ENCODE measurements at regions not wholly inside any gene's neighbourhood (a gene's known extent, or its start where the extent isn't known, plus 50 kb on each side); places are given as distances from the start of the nearest gene placed in this dataset.

DNA sequence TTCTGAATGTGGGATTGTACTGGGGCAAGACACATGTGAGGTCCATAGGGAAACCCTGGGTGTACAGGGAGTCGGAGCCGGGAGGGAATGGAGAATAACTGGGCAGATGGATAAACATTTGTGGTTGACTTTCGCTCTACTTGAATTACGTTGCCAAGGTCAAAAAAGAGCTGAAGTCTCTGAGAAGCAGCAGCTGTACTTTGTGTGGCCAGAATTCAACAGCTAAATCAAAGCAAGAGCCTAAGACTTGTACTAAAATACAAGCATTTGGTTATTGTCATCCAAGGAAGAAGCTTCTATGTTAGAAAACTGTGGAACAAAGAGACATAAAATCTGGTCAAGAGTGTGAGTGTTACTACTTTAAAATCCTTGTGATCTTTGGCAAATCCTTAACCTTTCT is 457.2 kb downstream of the ARL4A start:
- intact Hi-C loops (cut with DNase I) = no loop called here
- DNase-seq (ENCODE audit: low spot score) = no peak

- intact Hi-C loops (cut with DNase I) = no loop called here
- DNase-seq (ENCODE audit: low spot score) = no peak
Measured at GRCh38 chr7:13148548-13148947, 461.1 kb downstream of the ARL4A start.

DNA sequence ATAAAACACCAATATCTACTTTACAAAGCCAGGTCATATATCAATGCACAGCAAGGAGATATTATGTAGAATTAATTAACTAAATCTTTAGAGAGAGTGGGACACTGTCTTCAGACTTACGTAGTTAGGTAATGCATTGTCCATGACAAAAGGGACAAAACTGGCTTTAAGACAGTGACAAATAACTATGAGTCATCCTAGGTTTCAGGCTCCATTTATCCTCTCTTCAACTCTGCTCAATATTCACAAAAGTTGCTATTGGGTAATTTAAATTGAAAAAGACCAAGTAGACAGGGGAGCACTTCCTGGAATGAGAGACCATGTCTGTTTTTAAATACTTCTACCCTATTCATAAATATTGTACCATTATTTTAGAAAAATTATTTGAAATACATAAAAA is 464.5 kb downstream of the ARL4A start:
- intact Hi-C loops (cut with DNase I) = no loop called here
- DNase-seq (ENCODE audit: low spot score) = no peak

- no peak for DNase-seq (ENCODE audit: low spot score)
Measured at GRCh38 chr7:13152755-13153154, 465.3 kb downstream of the ARL4A start.

DNA sequence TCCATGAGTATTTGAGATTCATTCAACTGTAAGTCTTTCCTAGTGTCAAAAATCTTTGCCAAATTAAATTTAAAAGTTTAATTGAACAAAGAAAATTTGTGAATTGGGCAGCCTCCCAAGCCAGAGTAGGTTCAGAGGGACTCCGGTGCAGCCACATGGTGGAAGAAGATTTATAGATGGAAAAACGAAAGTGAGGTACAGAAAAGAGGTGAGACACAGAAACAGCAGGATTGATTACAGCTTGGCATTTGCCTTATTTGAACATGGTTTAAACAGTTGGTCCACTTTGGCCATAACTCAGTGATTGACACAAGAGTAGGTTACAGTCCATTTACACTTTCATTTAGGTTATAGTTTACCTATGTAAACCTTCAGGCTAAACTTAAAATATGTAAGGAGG is 465.8 kb downstream of the ARL4A start:
- intact Hi-C loops (cut with DNase I) = no loop called here
- no peak for DNase-seq (ENCODE audit: low spot score)

More at GRCh38 chr7:13152755-13153154, 465.3 kb downstream of the ARL4A start:
- intact Hi-C loops (cut with DNase I) = no loop called here

- intact Hi-C loops (cut with DNase I) = no loop called here
- no peak for DNase-seq (ENCODE audit: low spot score)
Measured at GRCh38 chr7:13153742-13154141, 466.3 kb downstream of the ARL4A start.

- DNase-seq (ENCODE audit: low spot score) = no peak
- intact Hi-C loops (cut with DNase I) = no loop called here
Measured at GRCh38 chr7:13155188-13155587, 467.8 kb downstream of the ARL4A start.

DNA sequence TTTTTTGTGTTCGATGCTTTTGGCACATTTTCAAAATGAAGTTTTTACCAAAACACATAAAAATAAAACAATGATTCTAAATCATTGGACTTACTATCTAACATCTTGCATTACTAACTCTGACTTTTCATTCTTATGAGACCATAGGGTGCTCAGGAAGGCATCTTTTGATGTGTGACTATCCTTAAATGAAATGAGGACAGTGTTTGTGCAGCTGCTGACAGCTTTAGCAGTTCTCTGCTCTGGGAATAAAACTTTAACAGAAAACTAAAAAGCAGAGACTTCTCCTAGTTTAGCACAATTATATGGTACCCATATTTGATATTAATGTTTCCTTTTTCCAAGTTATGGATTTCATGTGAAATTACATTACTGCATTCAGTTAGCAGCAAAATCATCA is 471.6 kb downstream of the ARL4A start:
- intact Hi-C loops (cut with DNase I) = no loop called here
- DNase-seq (ENCODE audit: low spot score) = no peak

GRCh38 chr7:13159467-13160184 is 472.2 kb downstream of the ARL4A start:
- intact Hi-C loops (cut with DNase I) = no loop called here

DNA sequence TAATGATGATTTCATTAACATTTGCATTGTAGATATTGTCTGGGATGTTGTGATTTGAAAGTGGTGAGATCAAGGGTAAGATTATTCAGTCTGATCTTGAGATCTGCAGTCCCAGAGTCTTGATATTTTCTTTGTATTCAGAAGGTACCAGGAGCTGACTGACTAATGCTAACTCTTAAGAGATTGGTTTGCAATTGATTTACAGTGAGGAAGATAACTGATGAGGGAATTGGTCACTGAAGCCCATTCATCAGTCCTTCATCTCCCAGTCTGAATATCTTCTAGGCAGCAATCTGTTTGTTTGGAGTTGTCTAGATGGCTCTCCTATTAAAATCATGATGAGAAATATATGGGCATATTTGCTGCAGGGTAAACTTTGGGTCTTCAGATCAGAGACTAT is 473.7 kb downstream of the ARL4A start:
- no peak for DNase-seq (ENCODE audit: low spot score)
- intact Hi-C loops (cut with DNase I) = no loop called here

More at GRCh38 chr7:13159467-13160184, 472.2 kb downstream of the ARL4A start:
- no peak for DNase-seq (ENCODE audit: low spot score)

DNA sequence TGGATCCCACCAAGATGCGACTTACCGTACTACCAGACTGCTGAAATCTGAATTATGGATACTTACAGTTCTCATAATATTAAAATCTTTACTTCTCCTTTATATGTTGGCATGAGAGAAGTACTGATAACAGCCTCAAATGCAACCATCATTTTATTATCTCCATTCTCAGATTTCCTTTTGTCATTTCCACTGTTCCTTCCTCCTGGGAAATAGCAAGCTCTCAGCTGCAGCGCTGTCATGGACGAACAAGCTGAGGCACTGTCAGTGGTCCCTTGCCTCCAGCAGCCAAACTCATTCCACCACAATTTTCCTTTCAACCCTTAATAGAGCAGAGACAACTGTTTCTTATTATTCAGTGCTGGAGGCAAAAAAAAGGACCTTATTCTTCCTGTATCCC is 478.4 kb downstream of the ARL4A start:
- DNase-seq (ENCODE audit: low spot score) = no peak
- intact Hi-C loops (cut with DNase I) = no loop called here

DNA sequence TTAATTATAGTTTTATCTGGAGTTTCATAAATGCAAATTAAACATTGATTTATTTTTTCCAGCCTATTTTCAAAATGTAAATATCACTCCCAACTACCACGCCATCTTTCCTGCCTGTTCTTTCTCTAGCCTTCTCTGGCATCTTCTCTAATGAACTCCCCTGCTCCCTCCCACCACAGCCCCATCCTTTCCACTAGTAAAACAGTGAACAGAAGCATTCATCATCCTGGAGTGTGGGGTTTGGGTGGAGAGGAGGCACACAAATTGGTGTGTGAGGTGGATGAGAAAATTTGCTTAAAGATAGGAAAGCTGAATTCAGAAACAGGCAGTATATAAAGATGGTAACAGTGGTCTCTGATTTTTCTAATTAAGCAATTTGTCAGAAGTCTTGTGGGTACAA is 479.4 kb downstream of the ARL4A start:
- no peak for DNase-seq (ENCODE audit: low spot score)
- intact Hi-C loops (cut with DNase I) = no loop called here

GRCh38 chr7:13169356-13169755 is 481.9 kb downstream of the ARL4A start:
- intact Hi-C loops (cut with DNase I) = no loop called here
- DNase-seq (ENCODE audit: low spot score) = no peak

- DNase-seq (ENCODE audit: low spot score) = no peak
- intact Hi-C loops (cut with DNase I) = loop anchor here (10.0 kb wide), 1 partner anchor 490 kb away; the partner anchor contains the start of gene ARL4A
Measured at GRCh38 chr7:13174991-13175390, 487.6 kb downstream of the ARL4A start.

GRCh38 chr7:13179011-13179582 is 491.7 kb downstream of the ARL4A start:
- DNase-seq (ENCODE audit: low spot score) = no peak
- intact Hi-C loops (cut with DNase I) = loop anchor here (10.0 kb wide), 1 partner anchor 494 kb away; the partner anchor contains the start of gene ARL4A

DNA sequence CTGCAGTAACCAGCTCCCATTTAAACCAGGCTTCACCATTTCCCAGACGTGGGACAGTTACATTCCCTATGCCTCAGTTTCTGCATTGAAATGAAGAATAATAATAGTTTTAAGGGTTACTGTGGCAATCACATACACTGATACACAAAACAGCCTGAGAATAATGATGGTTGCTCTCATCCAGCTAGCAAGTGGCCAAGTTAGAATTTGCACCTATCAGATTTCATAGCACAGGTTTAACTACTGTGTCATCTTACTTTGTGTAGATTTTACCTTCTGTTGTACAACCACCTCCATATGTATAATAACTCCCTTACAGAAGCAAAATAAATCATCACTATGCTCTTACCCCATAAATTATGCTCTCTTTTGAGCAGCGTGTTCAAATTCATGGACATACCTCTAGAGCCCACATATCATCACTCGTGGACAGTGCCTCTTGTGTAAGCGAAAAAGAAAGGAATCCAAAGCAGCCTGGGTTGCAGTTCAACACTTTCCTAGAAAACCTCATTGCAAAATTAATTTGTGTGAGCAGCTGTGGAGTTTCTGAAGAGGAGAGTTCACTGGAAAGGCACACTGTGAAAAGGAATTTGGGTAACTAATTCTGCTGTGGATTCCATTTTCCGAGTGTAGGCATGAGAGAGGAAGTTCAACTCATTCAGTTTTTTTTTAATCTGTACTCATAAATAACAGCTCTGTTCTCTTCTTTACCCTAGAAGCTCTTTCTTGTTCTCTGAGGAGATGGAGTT is 492.5 kb downstream of the ARL4A start:
- intact Hi-C loops (cut with DNase I) = loop anchor here (10.0 kb wide), 1 partner anchor 495 kb away; the partner anchor contains the start of gene ARL4A
- DNase-seq (ENCODE audit: low spot score) = no peak

- no peak for DNase-seq (ENCODE audit: low spot score)
- intact Hi-C loops (cut with DNase I) = no loop called here
Measured at GRCh38 chr7:13181216-13181615, 493.8 kb downstream of the ARL4A start.

DNA sequence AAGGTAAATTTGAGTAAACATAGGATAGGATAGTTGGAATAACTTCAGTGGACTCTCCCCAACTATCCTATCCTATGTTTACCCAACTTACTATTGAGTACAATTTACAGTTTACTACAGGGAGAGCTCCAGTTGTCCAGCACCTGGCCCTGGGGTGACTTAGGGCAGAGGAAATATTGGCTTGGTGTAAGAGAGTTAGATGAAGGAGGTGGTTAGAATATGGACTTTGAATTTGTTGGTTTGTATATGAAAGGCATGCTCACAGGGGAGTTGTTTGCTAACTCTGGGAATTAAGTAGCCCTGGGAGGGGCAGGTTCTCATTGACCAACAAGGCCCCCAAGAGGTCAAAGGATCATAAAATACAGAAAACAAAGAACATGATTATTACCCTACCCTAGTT is 497.7 kb downstream of the ARL4A start:
- DNase-seq (ENCODE audit: low spot score) = no peak
- intact Hi-C loops (cut with DNase I) = no loop called here

- DNase-seq (ENCODE audit: low spot score) = no peak
- intact Hi-C loops (cut with DNase I) = no loop called here
Measured at GRCh38 chr7:13188236-13188805, 500.9 kb downstream of the ARL4A start.

- no peak for DNase-seq (ENCODE audit: low spot score)
- intact Hi-C loops (cut with DNase I) = no loop called here
Measured at GRCh38 chr7:13188922-13189321, 501.5 kb downstream of the ARL4A start.

Data from cardiac septum (tissue), 1 donor.